ENCODE measurements at regions not wholly inside any gene's neighbourhood (a gene's known extent, or its start where the extent isn't known, plus 50 kb on each side); places are given as distances from the start of the nearest gene placed in this dataset.

DNA sequence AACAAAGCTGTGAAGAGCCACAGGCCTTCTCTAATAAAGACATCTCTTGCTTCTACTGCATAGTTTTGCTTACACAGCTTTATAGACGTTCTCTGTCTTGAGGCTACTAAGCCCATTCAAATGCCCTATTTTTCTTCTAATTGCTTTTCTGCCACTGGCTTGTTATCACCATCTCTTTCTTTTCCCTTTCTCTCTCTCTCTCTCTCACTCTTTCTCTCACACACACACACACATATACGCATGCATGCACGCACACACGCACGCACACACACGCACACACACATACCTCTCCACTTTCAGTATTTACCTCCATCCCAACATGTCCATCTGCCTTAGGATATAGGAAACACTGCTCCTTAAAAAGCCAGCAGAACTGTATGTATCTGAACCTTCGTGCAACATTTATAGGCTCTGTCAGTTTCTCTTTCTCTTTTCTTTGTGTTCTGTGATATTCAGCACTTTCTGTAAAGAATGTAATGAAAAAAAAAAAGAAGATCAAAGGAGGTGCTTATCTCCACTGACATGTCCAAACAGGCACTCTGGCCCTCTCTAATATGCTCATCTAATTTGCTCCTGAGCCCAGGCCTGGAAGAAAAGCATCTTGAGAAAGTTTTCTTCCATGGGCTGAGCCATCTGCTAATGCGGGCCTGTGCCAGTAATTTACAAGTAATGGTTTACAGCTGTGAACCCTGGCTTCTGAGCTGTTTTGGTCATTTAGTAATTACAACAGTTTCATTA lies 1046.7 kb upstream of the MAP3K7 start:
- DNase-seq (ENCODE audit: low read depth) = no peak
- TF ChIP-seq, protein P1, sequence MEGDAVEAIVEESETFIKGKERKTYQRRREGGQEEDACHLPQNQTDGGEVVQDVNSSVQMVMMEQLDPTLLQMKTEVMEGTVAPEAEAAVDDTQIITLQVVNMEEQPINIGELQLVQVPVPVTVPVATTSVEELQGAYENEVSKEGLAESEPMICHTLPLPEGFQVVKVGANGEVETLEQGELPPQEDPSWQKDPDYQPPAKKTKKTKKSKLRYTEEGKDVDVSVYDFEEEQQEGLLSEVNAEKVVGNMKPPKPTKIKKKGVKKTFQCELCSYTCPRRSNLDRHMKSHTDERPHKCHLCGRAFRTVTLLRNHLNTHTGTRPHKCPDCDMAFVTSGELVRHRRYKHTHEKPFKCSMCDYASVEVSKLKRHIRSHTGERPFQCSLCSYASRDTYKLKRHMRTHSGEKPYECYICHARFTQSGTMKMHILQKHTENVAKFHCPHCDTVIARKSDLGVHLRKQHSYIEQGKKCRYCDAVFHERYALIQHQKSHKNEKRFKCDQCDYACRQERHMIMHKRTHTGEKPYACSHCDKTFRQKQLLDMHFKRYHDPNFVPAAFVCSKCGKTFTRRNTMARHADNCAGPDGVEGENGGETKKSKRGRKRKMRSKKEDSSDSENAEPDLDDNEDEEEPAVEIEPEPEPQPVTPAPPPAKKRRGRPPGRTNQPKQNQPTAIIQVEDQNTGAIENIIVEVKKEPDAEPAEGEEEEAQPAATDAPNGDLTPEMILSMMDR (conservative IDR thresholded peaks at IDR 0.05; ENCODE audit: low read length) = no peak
- H3K4me3 ChIP-seq (ENCODE audit: low read length) = no peak overlapping the region

DNA sequence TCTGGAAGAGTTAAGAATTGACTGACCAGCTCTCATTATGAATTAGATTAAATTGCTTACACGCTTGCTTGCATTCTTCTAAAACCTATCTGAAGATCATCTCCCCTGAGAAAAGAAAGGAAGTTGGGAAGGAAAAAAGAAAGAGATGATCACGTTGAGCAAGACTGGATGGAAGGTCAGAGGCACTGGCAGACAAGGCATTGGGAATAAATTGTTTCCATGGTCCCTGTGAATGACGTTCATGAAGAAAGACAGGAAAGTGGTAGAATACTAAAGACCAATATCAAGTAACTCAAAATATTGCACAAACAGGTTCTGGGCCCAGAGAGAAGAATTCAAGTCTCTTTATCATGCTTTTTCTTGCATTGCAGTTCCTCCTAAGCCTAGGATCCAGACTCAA lies 1045.4 kb upstream of the MAP3K7 start:
- no peak for DNase-seq (ENCODE audit: low read depth)
- TF ChIP-seq, protein P1 (conservative IDR thresholded peaks at IDR 0.05; ENCODE audit: low read length) = no peak
- no peak overlapping the region for H3K4me3 ChIP-seq (ENCODE audit: low read length)

DNA sequence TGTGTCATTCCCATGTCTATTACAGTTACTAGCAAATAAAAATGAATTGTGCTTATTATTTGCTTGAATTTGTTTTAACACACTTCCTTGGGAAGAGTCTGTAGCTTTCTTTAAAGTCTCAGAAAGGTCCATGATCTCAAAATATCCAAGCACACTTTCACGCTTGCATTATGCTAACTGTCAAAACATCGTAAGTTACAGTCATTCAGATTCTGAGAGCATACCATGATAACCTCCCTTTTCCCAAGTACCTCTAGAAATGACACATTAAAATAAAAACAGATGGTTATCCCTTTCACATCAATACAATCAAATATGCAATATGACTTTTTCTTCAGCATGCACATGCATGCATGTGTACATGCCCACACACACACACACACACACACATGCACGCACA lies 1044.4 kb upstream of the MAP3K7 start:
- H3K4me3 ChIP-seq (ENCODE audit: low read length) = no peak overlapping the region
- TF ChIP-seq, protein P1 (conservative IDR thresholded peaks at IDR 0.05; ENCODE audit: low read length) = no peak
- no peak for DNase-seq (ENCODE audit: low read depth)

DNA sequence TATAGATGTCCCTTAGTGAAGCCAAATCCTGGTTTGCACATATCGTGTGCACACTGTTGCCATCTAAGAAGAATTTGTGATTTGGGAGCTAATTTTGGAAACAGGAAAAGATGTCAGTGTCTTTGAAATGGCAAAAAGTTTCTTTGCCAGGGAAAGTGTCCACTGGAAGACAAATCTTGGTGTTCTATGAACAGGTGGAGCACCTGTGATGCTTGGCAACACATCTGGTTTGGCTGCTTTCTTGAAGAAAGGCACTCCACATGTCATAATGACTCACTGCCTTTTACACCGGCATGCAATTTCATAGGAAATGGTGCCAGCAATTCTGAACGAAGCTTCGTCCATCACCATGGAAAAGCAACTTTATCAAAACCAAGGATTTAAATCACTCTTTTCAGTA lies 1040.0 kb upstream of the MAP3K7 start:
- TF ChIP-seq, protein P1 (conservative IDR thresholded peaks at IDR 0.05; ENCODE audit: low read length) = no peak

DNA sequence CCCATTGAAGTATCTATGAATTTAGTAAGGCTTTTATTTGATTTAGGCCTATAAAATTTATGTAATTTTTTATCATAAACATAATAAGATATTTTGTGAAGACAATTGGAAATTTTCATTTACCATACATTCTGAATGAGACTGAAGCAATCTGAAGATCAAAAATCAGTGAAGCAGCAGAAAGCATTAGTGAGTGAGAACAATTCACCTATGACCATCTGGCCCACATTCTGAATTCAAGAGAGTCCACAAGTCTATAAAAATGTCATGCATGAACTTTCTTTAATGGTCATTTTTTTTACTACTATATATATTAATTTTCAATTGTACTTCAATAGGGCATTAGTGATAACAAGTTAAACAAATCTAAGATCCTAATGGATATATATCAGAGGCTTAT lies 1026.6 kb upstream of the MAP3K7 start:
- TF ChIP-seq, protein P1 (conservative IDR thresholded peaks at IDR 0.05; ENCODE audit: low read length) = no peak
- H3K4me3 ChIP-seq (ENCODE audit: low read length) = no peak overlapping the region
- DNase-seq (ENCODE audit: low read depth) = no peak

More for the DNA sequence above, 1040.0 kb upstream of the MAP3K7 start:
- DNase-seq (ENCODE audit: low read depth) = no peak
- no peak overlapping the region for H3K4me3 ChIP-seq (ENCODE audit: low read length)

DNA sequence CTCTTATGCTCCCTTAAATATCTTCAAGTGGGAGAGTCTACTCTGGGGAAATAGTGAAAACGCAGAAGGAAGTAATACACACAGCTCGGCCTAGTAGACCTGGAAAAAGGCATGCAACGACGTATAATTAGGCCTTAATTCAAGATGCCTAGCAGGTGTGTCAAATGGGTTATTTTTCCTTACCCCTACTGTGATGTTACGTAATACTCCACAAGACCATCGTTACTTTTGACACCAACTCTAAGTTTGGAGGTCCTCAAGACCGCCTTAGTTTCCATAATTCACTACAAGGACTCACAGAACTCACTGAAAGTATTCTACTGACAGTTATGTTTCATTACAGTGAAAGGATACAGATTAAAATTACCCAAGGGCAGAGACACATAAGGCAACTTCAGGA lies 1024.3 kb upstream of the MAP3K7 start:
- TF ChIP-seq, protein P1 (conservative IDR thresholded peaks at IDR 0.05; ENCODE audit: low read length) = no peak
- no peak for DNase-seq (ENCODE audit: low read depth)
- no peak overlapping the region for H3K4me3 ChIP-seq (ENCODE audit: low read length)

DNA sequence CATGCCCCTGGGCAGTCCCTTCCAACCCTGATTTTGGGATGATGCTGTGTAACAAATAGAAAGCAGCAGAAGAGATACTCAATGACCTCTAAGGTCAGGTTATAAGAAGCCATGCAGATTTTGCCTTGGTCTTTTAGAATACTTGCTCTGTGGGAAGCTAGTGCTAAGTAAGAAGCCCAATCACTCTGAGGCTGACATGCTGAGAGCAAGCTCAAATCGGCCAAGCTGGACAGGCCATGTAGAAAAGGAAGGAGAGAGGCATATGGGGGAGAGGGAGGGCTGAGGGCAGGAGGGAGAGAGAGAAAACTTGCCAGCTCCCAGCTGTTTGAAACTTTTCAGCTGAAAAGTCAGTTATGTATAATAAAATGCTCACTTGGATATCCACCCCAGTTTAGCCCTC lies 1021.6 kb upstream of the MAP3K7 start:
- DNase-seq (ENCODE audit: low read depth) = no peak
- no peak overlapping the region for H3K4me3 ChIP-seq (ENCODE audit: low read length)
- TF ChIP-seq, protein P1 (conservative IDR thresholded peaks at IDR 0.05; ENCODE audit: low read length) = no peak
